H1 (cell line): ENCODE measurements at regions not wholly inside any gene's neighbourhood (a gene's known extent, or its start where the extent isn't known, plus 50 kb on each side); places are given as distances from the start of the nearest gene placed in this dataset.

Source experiments
- CTCF ChIA-PET: fragments of 300-600 bp; sonication (Branson Sonifier 250); formaldehyde crosslinking; loops from one replicate; lab custom pipeline; 2021; ENCODE audit not compliant: partially characterized antibody; lab: Charles Lee
- POLR2A ChIA-PET: fragments of 300-600 bp; sonication (Branson Sonifier 250); formaldehyde crosslinking; loops from one replicate; lab custom pipeline; 2021; ENCODE audit warnings: inconsistent platforms; ENCODE audit not compliant: partially characterized antibody; lab: Charles Lee
- DNase-seq, 2 experiments: peaks; one replicate each; pipeline versions ENCODE4 v3.0.0 to v3.0.0-alpha.2; 2010 to 2022; ENCODE audit warnings: low spot score in 2 of 2, low read depth in 1 of 2, mixed read lengths in 1 of 2
- FAIRE-seq: peaks from 2 replicates; lab custom pipeline; 2011; peaks lifted over from hg19 to GRCh38; lab: Jason Lieb, UNC
- H2AFZ ChIP-seq: 2 replicates; pipeline ENCODE4 v1.8.1; 2012; ENCODE audit warnings: low read length, inconsistent platforms
- H2AK5ac ChIP-seq: 2 replicates; pipeline ENCODE4 v1.6.1; 2013; ENCODE audit warnings: low read depth, low read length
- H2BK120ac ChIP-seq: replicated peaks from 2 replicates; pipeline ENCODE3; 2013; ENCODE audit warnings: low read depth, low read length, inconsistent platforms
- H2BK12ac ChIP-seq: 2 replicates; pipeline ENCODE4 v1.6.1; 2013; ENCODE audit warnings: low read depth, low read length
- H2BK15ac ChIP-seq: 2 replicates; pipeline ENCODE4 v1.6.1; 2013; ENCODE audit warnings: low read length
- H2BK20ac ChIP-seq: 2 replicates; pipeline ENCODE4 v1.6.1; 2013; ENCODE audit warnings: low read length
- H2BK5ac ChIP-seq: 2 replicates; pipeline ENCODE4 v1.6.1; 2013; ENCODE audit warnings: low read depth, low read length
- H3K14ac ChIP-seq: 2 replicates; pipeline ENCODE4 v1.6.1; 2013; ENCODE audit warnings: inconsistent platforms; ENCODE audit not compliant: insufficient read length
- H3K18ac ChIP-seq: 2 replicates; pipeline ENCODE4 v1.6.1; 2013; ENCODE audit warnings: low read length; ENCODE audit errors: extremely low read depth
- H3K23ac ChIP-seq: 2 replicates; pipeline ENCODE4 v1.6.1; 2013; ENCODE audit warnings: inconsistent platforms; ENCODE audit not compliant: insufficient read length
- H3K23me2 ChIP-seq: 2 replicates; pipeline ENCODE4 v1.6.1; 2013; ENCODE audit warnings: low read depth, low read length
- H3K27ac ChIP-seq: 2 replicates; pipeline ENCODE4 v1.6.1; 2011; ENCODE audit warnings: low read depth, low read length, inconsistent platforms
- H3K27me3 ChIP-seq, 4 experiments: replicated peaks in 1 of 4; 1 replicate in 1 of 4; 2 replicates in 3 of 4; pipeline versions ENCODE4 v1.6.1 to v1.8.1; 2011 to 2013; ENCODE audit warnings: low read length in 3 of 4, mild to moderate bottlenecking in 3 of 4, inconsistent platforms in 2 of 4, mixed read lengths in 2 of 4, moderate library complexity in 1 of 4; ENCODE audit not compliant: control insufficient read depth in 3 of 4, insufficient read depth in 3 of 4; ENCODE audit errors: extremely low read depth in 1 of 4
- H3K36me3 ChIP-seq, 4 experiments: 2 replicates each; pipeline versions ENCODE4 v1.6.1 to v1.8.1; 2011 to 2013; ENCODE audit warnings: mild to moderate bottlenecking in 4 of 4, low read length in 3 of 4, moderate library complexity in 2 of 4, control low read depth in 1 of 4, inconsistent platforms in 1 of 4; ENCODE audit not compliant: insufficient read depth in 4 of 4, control insufficient read depth in 2 of 4
- H3K4ac ChIP-seq: replicated peaks from 2 replicates; pipeline ENCODE3; 2013; ENCODE audit warnings: low read length, low read depth, mixed read lengths, inconsistent platforms; ENCODE audit not compliant: insufficient read length
- H3K4me1 ChIP-seq, 4 experiments: replicated peaks in 1 of 4; 1 replicate in 1 of 4; 2 replicates in 3 of 4; pipeline versions ENCODE4 v1.6.1 to v1.8.1; 2011 to 2013; ENCODE audit warnings: low read length in 3 of 4, inconsistent platforms in 2 of 4, mixed read lengths in 1 of 4; ENCODE audit not compliant: insufficient read depth in 4 of 4, control insufficient read depth in 3 of 4
- H3K4me2 ChIP-seq, 2 experiments: 2 replicates each; pipeline versions ENCODE4 v1.6.1 to v1.8.1; 2011 to 2013; ENCODE audit warnings: low read depth in 2 of 2, low read length in 2 of 2, control low read depth in 1 of 2, inconsistent platforms in 1 of 2, mild to moderate bottlenecking in 1 of 2; ENCODE audit not compliant: insufficient read depth in 1 of 2
- H3K4me3 ChIP-seq, 4 experiments: fragments of 200-600, 300-600 bp in 1 of 4; sonication (generic), shearing (Covaris generic), sonication (Bioruptor Twin) in 1 of 4; 2 replicates each; pipeline versions ENCODE4 v1.5.1 to v1.8.1; 2011 to 2016; ENCODE audit warnings: low read length in 4 of 4, low read depth in 3 of 4, control low read depth in 2 of 4, inconsistent platforms in 2 of 4, mild to moderate bottlenecking in 2 of 4, mixed read lengths in 1 of 4, moderate library complexity in 1 of 4; ENCODE audit not compliant: insufficient read depth in 2 of 4; ENCODE audit errors: extremely low read depth in 1 of 4
- H3K56ac ChIP-seq: replicated peaks from 2 replicates; pipeline ENCODE3; 2013; ENCODE audit warnings: low read depth, mild to moderate bottlenecking, mixed read lengths, low read length, inconsistent platforms; ENCODE audit not compliant: insufficient read length
- H3K79me1 ChIP-seq: 2 replicates; pipeline ENCODE4 v1.6.1; 2013; ENCODE audit warnings: low read depth, low read length, control low read depth
- H3K79me2 ChIP-seq, 2 experiments: 2 replicates each; pipeline versions ENCODE4 v1.6.1 to v1.8.1; 2012 to 2013; ENCODE audit warnings: low read length in 2 of 2, mild to moderate bottlenecking in 2 of 2, inconsistent platforms in 1 of 2; ENCODE audit not compliant: insufficient read depth in 2 of 2, control insufficient read depth in 1 of 2
- H3K9ac ChIP-seq, 4 experiments: replicated peaks in 1 of 4; 1 replicate in 1 of 4; 2 replicates in 3 of 4; pipeline versions ENCODE4 v1.6.1 to v1.8.1; 2011 to 2013; ENCODE audit warnings: low read depth in 3 of 4, low read length in 3 of 4, control low read depth in 2 of 4, mild to moderate bottlenecking in 2 of 4, moderate library complexity in 2 of 4, inconsistent platforms in 1 of 4; ENCODE audit errors: extremely low read depth in 1 of 4
- H3K9me3 ChIP-seq, 2 experiments: 2 replicates each; pipeline versions ENCODE4 v1.6.1 to v1.8.1; 2012 to 2013; ENCODE audit warnings: mild to moderate bottlenecking in 2 of 2, moderate library complexity in 2 of 2, control low read depth in 1 of 2, inconsistent platforms in 1 of 2, low read depth in 1 of 2, low read length in 1 of 2, mixed read lengths in 1 of 2; ENCODE audit not compliant: insufficient read depth in 2 of 2
- H4K20me1 ChIP-seq, 2 experiments: replicated peaks in 1 of 2; 2 replicates each; pipeline versions ENCODE3 to v1.8.1; 2011 to 2013; ENCODE audit warnings: inconsistent platforms in 2 of 2, low read length in 2 of 2, mild to moderate bottlenecking in 1 of 2; ENCODE audit not compliant: insufficient read depth in 2 of 2, control insufficient read depth in 1 of 2
- H4K5ac ChIP-seq: 2 replicates; pipeline ENCODE4 v1.6.1; 2013; ENCODE audit warnings: low read length, low read depth, mixed read lengths, inconsistent platforms; ENCODE audit not compliant: insufficient read length
- H4K8ac ChIP-seq: 2 replicates; pipeline ENCODE4 v1.8.0; 2013; ENCODE audit warnings: mild to moderate bottlenecking, moderate library complexity, low read length, inconsistent platforms; ENCODE audit not compliant: insufficient read depth; ENCODE audit errors: extremely low read depth
- H4K91ac ChIP-seq: replicated peaks from 2 replicates; pipeline ENCODE3; 2013; ENCODE audit warnings: low read length, mixed read lengths, inconsistent platforms; ENCODE audit not compliant: insufficient read length
- ASH2L ChIP-seq: fragments of 200-600, 300-600 bp; sonication (generic); IDR thresholded peaks from one replicate; pipeline ENCODE4 v1.7.1; 2017; ENCODE audit warnings: low read length
- BACH1 ChIP-seq: IDR thresholded peaks from 2 replicates; pipeline ENCODE4 v1.6.1; 2012; ENCODE audit warnings: low read length, improper control_type of control experiment
- CHD2 ChIP-seq: IDR thresholded peaks from 2 replicates; pipeline ENCODE4 v1.6.1; 2012; ENCODE audit warnings: low read length, improper control_type of control experiment
- KDM4A ChIP-seq: IDR thresholded peaks from one replicate; pipeline ENCODE4 v1.7.1; 2012; ENCODE audit warnings: low read depth, mild to moderate bottlenecking, moderate library complexity, low read length, inconsistent platforms; ENCODE audit not compliant: severe bottlenecking
- RBBP5 ChIP-seq: IDR thresholded peaks from 2 replicates; pipeline ENCODE4 v1.7.1; 2012; ENCODE audit warnings: low read depth, mild to moderate bottlenecking, inconsistent platforms, low read length, moderate library complexity, borderline replicate concordance
- RFX5 ChIP-seq: IDR thresholded peaks from 2 replicates; pipeline ENCODE4 v1.6.1; 2011; ENCODE audit warnings: low read depth, low read length, improper control_type of control experiment, borderline replicate concordance
- SAP30 ChIP-seq: fragments of 300-600 bp; sonication (generic); IDR thresholded peaks from 2 replicates; pipeline ENCODE4 v1.7.1; 2012; ENCODE audit warnings: low read length, moderate library complexity, mild to moderate bottlenecking, inconsistent platforms; ENCODE audit not compliant: insufficient read depth, insufficient replicate concordance
- SP1 ChIP-seq: IDR thresholded peaks from 2 replicates; pipeline ENCODE4 v1.6.1; 2011; ENCODE audit warnings: low read depth, low read length
- SUZ12 ChIP-seq: fragments of 200-600 bp; sonication (generic); IDR thresholded peaks from 2 replicates; pipeline ENCODE4 v1.6.1; 2012; ENCODE audit warnings: mild to moderate bottlenecking, inconsistent platforms, low read length, moderate library complexity, mixed read lengths
- TAF1 ChIP-seq: IDR thresholded peaks from 2 replicates; pipeline ENCODE4 v1.6.1; 2011; ENCODE audit warnings: mild to moderate bottlenecking, low read depth, low read length
- TBP ChIP-seq: IDR thresholded peaks from 2 replicates; pipeline ENCODE4 v1.6.1; 2011; ENCODE audit warnings: low read depth, low read length, improper control_type of control experiment
- WGBS, 2 experiments: shearing (Covaris generic) in 1 of 2; methylation state at CpG; one replicate each; pipeline versions ENCODE4 v1.1.6 to v1.1.7; 2013 to 2015; ENCODE audit warnings: low lambda C conversion rate in 2 of 2, mixed read lengths in 2 of 2, inconsistent platforms in 1 of 2, low coverage in 1 of 2, missing lambda C conversion rate in 1 of 2; ENCODE audit not compliant: insufficient replicate concordance in 2 of 2, insufficient coverage in 1 of 2, insufficient read length in 1 of 2; ENCODE audit errors: extremely low coverage in 1 of 2, missing lambda C conversion rate in 1 of 2; 5-methylcytosine and 5-hydroxymethylcytosine counted together
- TF ChIP-seq, protein P1 (sequence below), 3 experiments: IDR thresholded peaks; 1 replicate in 2 of 3; 2 replicates in 1 of 3; pipeline versions ENCODE4 v1.5.1 to v1.6.1; 2011; ENCODE audit warnings: low read length in 3 of 3, mild to moderate bottlenecking in 3 of 3, inconsistent platforms in 2 of 3, low read depth in 1 of 3, moderate library complexity in 1 of 3; ENCODE audit not compliant: insufficient read depth in 1 of 3; ENCODE audit errors: control extremely low read depth in 1 of 3
- TF ChIP-seq, protein P2 (sequence below): IDR thresholded peaks from 2 replicates; pipeline ENCODE4 v1.6.1; 2011; ENCODE audit warnings: low read depth, mild to moderate bottlenecking, low read length; ENCODE audit not compliant: insufficient read depth

- H3K27ac ChIP-seq = no peak overlapping the region
- ChIA-PET POLR2A (no interaction called here), CTCF (no interaction called here)
- H2BK12ac ChIP-seq = no peak overlapping the region
- H3K4me2 ChIP-seq = no peak overlapping the region
- 95% methylated on average over 2 of the region's 2 CpGs; no CpG with 5 or more reads in 1 of the 2 experiments for WGBS, 2 experiments
- FAIRE-seq = no peak
- no peak overlapping the region for H3K14ac ChIP-seq
- no peak overlapping the region for H2AFZ ChIP-seq
- H2BK5ac ChIP-seq = no peak overlapping the region
- H3K4me1 ChIP-seq = no peaks in the 10 kb centered on the region
- H3K27me3 ChIP-seq = no peaks in the 10 kb centered on the region
- no peak overlapping the region for H4K5ac ChIP-seq
- no peaks in the 10 kb centered on the region; a peak in 1 of 8 replicates for H3K36me3 ChIP-seq
- H3K18ac ChIP-seq = no peak overlapping the region
- no peak overlapping the region for H3K23ac ChIP-seq
- no peaks in the 10 kb centered on the region for H3K9me3 ChIP-seq
- H2AK5ac ChIP-seq = no peak overlapping the region
- H3K9ac ChIP-seq = no peak overlapping the region
- no peak overlapping the region for H4K8ac ChIP-seq
- H3K23me2 ChIP-seq = no peaks in the 10 kb centered on the region; the same call in 1 of the 2 replicates
- H2BK120ac ChIP-seq = no peak overlapping the region
- H3K4me3 ChIP-seq = no peak overlapping the region
- no peak for DNase-seq
- no peak overlapping the region for H2BK20ac ChIP-seq
- H2BK15ac ChIP-seq = no peak overlapping the region
- H3K56ac ChIP-seq = no peak overlapping the region
- H3K79me2 ChIP-seq = no peaks in the 10 kb centered on the region
- no peaks in the 10 kb centered on the region for H3K79me1 ChIP-seq
- H3K4ac ChIP-seq = no peak overlapping the region
- no peak overlapping the region for H4K91ac ChIP-seq
- H4K20me1 ChIP-seq = no peaks in the 10 kb centered on the region
- TF ChIP-seq CHD2 = no peak
- TF ChIP-seq SAP30 = no peak
- no peak for TF ChIP-seq TAF1
- no peak for TF ChIP-seq SUZ12
- no peak for TF ChIP-seq KDM4A
- TF ChIP-seq ASH2L = no peak
- TF ChIP-seq SP1 = no peak
- no peak for TF ChIP-seq RBBP5
- TF ChIP-seq, protein P1, sequence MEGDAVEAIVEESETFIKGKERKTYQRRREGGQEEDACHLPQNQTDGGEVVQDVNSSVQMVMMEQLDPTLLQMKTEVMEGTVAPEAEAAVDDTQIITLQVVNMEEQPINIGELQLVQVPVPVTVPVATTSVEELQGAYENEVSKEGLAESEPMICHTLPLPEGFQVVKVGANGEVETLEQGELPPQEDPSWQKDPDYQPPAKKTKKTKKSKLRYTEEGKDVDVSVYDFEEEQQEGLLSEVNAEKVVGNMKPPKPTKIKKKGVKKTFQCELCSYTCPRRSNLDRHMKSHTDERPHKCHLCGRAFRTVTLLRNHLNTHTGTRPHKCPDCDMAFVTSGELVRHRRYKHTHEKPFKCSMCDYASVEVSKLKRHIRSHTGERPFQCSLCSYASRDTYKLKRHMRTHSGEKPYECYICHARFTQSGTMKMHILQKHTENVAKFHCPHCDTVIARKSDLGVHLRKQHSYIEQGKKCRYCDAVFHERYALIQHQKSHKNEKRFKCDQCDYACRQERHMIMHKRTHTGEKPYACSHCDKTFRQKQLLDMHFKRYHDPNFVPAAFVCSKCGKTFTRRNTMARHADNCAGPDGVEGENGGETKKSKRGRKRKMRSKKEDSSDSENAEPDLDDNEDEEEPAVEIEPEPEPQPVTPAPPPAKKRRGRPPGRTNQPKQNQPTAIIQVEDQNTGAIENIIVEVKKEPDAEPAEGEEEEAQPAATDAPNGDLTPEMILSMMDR (IDR thresholded peaks at IDR 0.05; ENCODE audit: control extremely low read depth in 1 of 3, insufficient read depth in 1 of 3, low read depth in 1 of 3, low read length in 3 of 3) = no peak
- TF ChIP-seq RFX5 = no peak
- TF ChIP-seq, protein P2, sequence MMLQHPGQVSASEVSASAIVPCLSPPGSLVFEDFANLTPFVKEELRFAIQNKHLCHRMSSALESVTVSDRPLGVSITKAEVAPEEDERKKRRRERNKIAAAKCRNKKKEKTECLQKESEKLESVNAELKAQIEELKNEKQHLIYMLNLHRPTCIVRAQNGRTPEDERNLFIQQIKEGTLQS = no peak
- TF ChIP-seq BACH1 = no peak
- no peak for TF ChIP-seq TBP
Observed at GRCh38 chr4:57360681-57361080, 250.5 kb upstream of the IGFBP7 start.
